Endothelial cell of umbilical vein (primary cell): ENCODE measurements at regions not wholly inside any gene's neighbourhood (a gene's known extent, or its start where the extent isn't known, plus 50 kb on each side); places are given as distances from the start of the nearest gene placed in this dataset.

Experiments used
- BruUV-seq: library from RNA; stranded (reverse); fragments of 400-500 nt; replicated peaks from 2 replicates; lab custom pipeline; 2021; lab: Mats Ljungman, UMichigan
- CTCF ChIA-PET: fragments of 300-600, 350-600 bp; sonication (Branson Sonifier 250); formaldehyde crosslinking; loops from one replicate; lab custom pipeline; 2021; ENCODE audit warnings: antibody characterized with exemption, inconsistent platforms; lab: Charles Lee
- POLR2A ChIA-PET: fragments of 300-600, 350-600 bp; sonication (Branson Sonifier 250); formaldehyde crosslinking; loops from one replicate; lab custom pipeline; 2021; ENCODE audit warnings: antibody characterized with exemption, inconsistent platforms; lab: Charles Lee
- DNase-seq: peaks from one replicate; pipeline ENCODE4 v3.0.0-alpha.2; 2011; ENCODE audit warnings: low read depth, low spot score
- FAIRE-seq: peaks from 2 replicates; lab custom pipeline; 2011; peaks lifted over from hg19 to GRCh38; lab: Jason Lieb, UNC
- H2AFZ ChIP-seq: 2 replicates; pipeline ENCODE4 v1.6.0; 2012; ENCODE audit warnings: low read depth, low read length, control low read depth, inconsistent platforms
- H3K27ac ChIP-seq: 2 replicates; pipeline ENCODE4 v1.5.1; 2011; ENCODE audit warnings: low read depth, mild to moderate bottlenecking, control low read depth, low read length, moderate library complexity; ENCODE audit not compliant: insufficient read depth
- H3K27me3 ChIP-seq, 2 experiments: 2 replicates each; pipeline versions ENCODE4 v1.6.0 to v1.6.1; 2011; ENCODE audit warnings: low read length in 2 of 2, mixed read lengths in 1 of 2; ENCODE audit not compliant: control insufficient read depth in 2 of 2, insufficient read depth in 2 of 2
- H3K36me3 ChIP-seq, 2 experiments: 2 replicates in 1 of 2; 3 replicates in 1 of 2; pipeline ENCODE4 v1.5.1; 2011; ENCODE audit warnings: low read length in 2 of 2, mild to moderate bottlenecking in 1 of 2, moderate library complexity in 1 of 2; ENCODE audit not compliant: control insufficient read depth in 2 of 2, insufficient read depth in 2 of 2; ENCODE audit errors: extremely low read depth in 1 of 2
- H3K4me1 ChIP-seq: 3 replicates; pipeline ENCODE4 v1.5.1; 2011; ENCODE audit warnings: mild to moderate bottlenecking, low read length; ENCODE audit not compliant: control insufficient read depth, insufficient read depth; ENCODE audit errors: extremely low read depth
- H3K4me2 ChIP-seq: 2 replicates; pipeline ENCODE4 v1.6.1; 2011; ENCODE audit warnings: low read length, control low read depth, mixed read lengths; ENCODE audit not compliant: insufficient read depth
- H3K4me3 ChIP-seq, 3 experiments: fragments of 200-600 bp in 1 of 3; sonication (generic), shearing (Covaris generic) in 1 of 3; replicated peaks in 1 of 3; 2 replicates each; pipeline ENCODE4 v1.5.1; 2011 to 2016; ENCODE audit warnings: control low read depth in 3 of 3, low read length in 3 of 3, mild to moderate bottlenecking in 2 of 3, inconsistent platforms in 1 of 3, low read depth in 1 of 3, moderate library complexity in 1 of 3; ENCODE audit not compliant: insufficient read depth in 1 of 3
- H3K79me2 ChIP-seq: 2 replicates; pipeline ENCODE4 v1.6.0; 2012; ENCODE audit warnings: low read length, inconsistent platforms; ENCODE audit not compliant: control insufficient read depth, insufficient read depth
- H3K9ac ChIP-seq: replicated peaks from 2 replicates; pipeline ENCODE3; 2011; ENCODE audit warnings: low read length, control low read depth; ENCODE audit not compliant: insufficient read depth; ENCODE audit errors: extremely low read depth
- H3K9me1 ChIP-seq: replicated peaks from 3 replicates; pipeline ENCODE4 v1.6.0; 2011; ENCODE audit warnings: mild to moderate bottlenecking, low read length; ENCODE audit not compliant: control insufficient read depth, insufficient read depth; ENCODE audit errors: extremely low read depth
- H3K9me3 ChIP-seq: replicated peaks from 2 replicates; pipeline ENCODE4 v1.5.1; 2012; ENCODE audit warnings: low read length, inconsistent platforms; ENCODE audit not compliant: control insufficient read depth, insufficient read depth
- H4K20me1 ChIP-seq: replicated peaks from 2 replicates; pipeline ENCODE3; 2011; ENCODE audit warnings: mild to moderate bottlenecking, low read length; ENCODE audit not compliant: control insufficient read depth, insufficient read depth; ENCODE audit errors: extremely low read depth
- CTCF ChIP-seq, 2 donors: IDR thresholded peaks; 1 replicate in 1 of 2; 2 replicates in 1 of 2; pipeline ENCODE4 v1.5.1; 2011; ENCODE audit warnings: low read length in 2 of 2, mild to moderate bottlenecking in 2 of 2, moderate library complexity in 2 of 2, control low read depth in 1 of 2, inconsistent platforms in 1 of 2, low read depth in 1 of 2; ENCODE audit not compliant: insufficient read depth in 1 of 2; ENCODE audit errors: extremely low read depth in 1 of 2
- EZH2 ChIP-seq: IDR thresholded peaks from 2 replicates; pipeline ENCODE4 v1.6.1; 2012; ENCODE audit warnings: borderline replicate concordance, low read depth, mild to moderate bottlenecking, moderate library complexity, low read length, inconsistent platforms; ENCODE audit not compliant: severe bottlenecking
- FOS ChIP-seq: IDR thresholded peaks from 2 replicates; pipeline ENCODE4 v1.6.1; 2011; ENCODE audit warnings: mild to moderate bottlenecking, low read length, moderate library complexity, borderline replicate concordance; ENCODE audit not compliant: insufficient read depth
- GATA2 ChIP-seq: IDR thresholded peaks from 2 replicates; pipeline ENCODE4 v1.7.0; 2011; ENCODE audit warnings: low read depth, mild to moderate bottlenecking, moderate library complexity, mixed read lengths, low read length; ENCODE audit not compliant: insufficient read length, insufficient read depth
- JUN ChIP-seq: IDR thresholded peaks from 2 replicates; pipeline ENCODE4 v1.6.1; 2011; ENCODE audit warnings: borderline replicate concordance, low read depth; ENCODE audit not compliant: insufficient read length, insufficient read depth
- MYC ChIP-seq: IDR thresholded peaks from one replicate; pipeline ENCODE4 v1.6.1; 2011; ENCODE audit warnings: mild to moderate bottlenecking, low read depth, low read length
- POLR2A ChIP-seq: IDR thresholded peaks from 2 replicates; pipeline ENCODE4 v1.6.1; 2012; ENCODE audit warnings: low read depth, mild to moderate bottlenecking, control low read depth, low read length
- POLR2AphosphoS5 ChIP-seq: IDR thresholded peaks from 2 replicates; pipeline ENCODE4 v1.6.1; 2012; ENCODE audit warnings: low read depth, mild to moderate bottlenecking, control low read depth, low read length, moderate library complexity; ENCODE audit not compliant: insufficient read depth
- dilution Hi-C: fragments of 300-500 bp; cut with MboI; formaldehyde crosslinking; loops from one replicate; pipeline ENCODE4 v1.15.0; 2019; ENCODE audit warnings: low sequenced_read_pairs; ENCODE audit not compliant: extremely low pct_ligation_motif_present
- intact Hi-C: fragments of 100-400 bp; cut with micrococcal nuclease; formaldehyde crosslinking; loops from one replicate; pipeline ENCODE4 v1.10.0; 2022
- TF ChIP-seq, protein P1 (sequence below): IDR thresholded peaks from 2 replicates; pipeline ENCODE4 v1.6.1; 2011; ENCODE audit not compliant: insufficient read depth, insufficient read length

- TF ChIP-seq FOS (no peak), GATA2 (no peak), JUN (no peak), POLR2A (no peak), CTCF (IDR thresholded peaks at IDR 0.05; ENCODE audit: extremely low read depth in 1 of 2, insufficient read depth in 1 of 2, low read depth in 1 of 2, low read length in 2 of 2) (no peak), MYC (no peak), EZH2 (no peak), POLR2AphosphoS5 (no peak)
- TF ChIP-seq, protein P1, sequence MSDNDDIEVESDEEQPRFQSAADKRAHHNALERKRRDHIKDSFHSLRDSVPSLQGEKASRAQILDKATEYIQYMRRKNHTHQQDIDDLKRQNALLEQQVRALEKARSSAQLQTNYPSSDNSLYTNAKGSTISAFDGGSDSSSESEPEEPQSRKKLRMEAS, result no peak
- no TSS peak for BruUV-seq
- intact Hi-C loops (no loop called here), dilution Hi-C loops (no loop called here)
- no peaks in the 10 kb centered on the region for H3K9me3 ChIP-seq
- no peaks in the 10 kb centered on the region for H3K27me3 ChIP-seq
- H3K27ac ChIP-seq, result no peak overlapping the region
- H3K4me1 ChIP-seq, result no peaks in the 10 kb centered on the region
- no peak overlapping the region for H3K9ac ChIP-seq
- no peaks in the 10 kb centered on the region for H3K36me3 ChIP-seq
- no peaks in the 10 kb centered on the region for H4K20me1 ChIP-seq
- no peak overlapping the region for H3K4me2 ChIP-seq
- no peaks in the 10 kb centered on the region for H3K79me2 ChIP-seq
- POLR2A ChIA-PET, result no interaction called here
- no peak overlapping the region for H2AFZ ChIP-seq
- no peak overlapping the region for H3K4me3 ChIP-seq
- CTCF ChIA-PET, result no interaction called here
- DNase-seq (no peak), FAIRE-seq (no peak)
- H3K9me1 ChIP-seq, result no peaks in the 10 kb centered on the region
These were observed 380.5 kb upstream of the CFAP20DC start for GRCh38 chr3:59430341-59430740.
